Trophoblast cell (in vitro differentiated cells and primary cell): ENCODE measurements at regions not wholly inside any gene's neighbourhood (a gene's known extent, or its start where the extent isn't known, plus 50 kb on each side); places are given as distances from the start of the nearest gene placed in this dataset.

ENCODE experiments used
- DNase-seq, 2 donors: peaks; one replicate each; pipeline ENCODE4 v3.0.0-alpha.2; 2016
- H2AFZ ChIP-seq: 2 replicates; pipeline ENCODE4 v1.6.1; 2013; ENCODE audit warnings: low read length, moderate library complexity, mild to moderate bottlenecking; ENCODE audit not compliant: insufficient read depth, poor library complexity
- H2AK5ac ChIP-seq: 2 replicates; pipeline ENCODE4 v1.6.1; 2013; ENCODE audit warnings: mild to moderate bottlenecking, low read length
- H2BK120ac ChIP-seq: 2 replicates; pipeline ENCODE4 v1.6.1; 2013; ENCODE audit warnings: low read length, mild to moderate bottlenecking, moderate library complexity; ENCODE audit not compliant: insufficient read depth, poor library complexity
- H2BK12ac ChIP-seq: 2 replicates; pipeline ENCODE4 v1.6.1; 2013; ENCODE audit warnings: mild to moderate bottlenecking, low read length, moderate library complexity
- H2BK5ac ChIP-seq: 2 replicates; pipeline ENCODE4 v1.6.1; 2013; ENCODE audit warnings: low read length, low read depth, moderate library complexity, mild to moderate bottlenecking; ENCODE audit not compliant: poor library complexity
- H3K14ac ChIP-seq: 2 replicates; pipeline ENCODE4 v1.6.1; 2013; ENCODE audit warnings: mild to moderate bottlenecking, low read length
- H3K18ac ChIP-seq: 2 replicates; pipeline ENCODE4 v1.6.1; 2013; ENCODE audit warnings: mild to moderate bottlenecking, low read length
- H3K23ac ChIP-seq: 2 replicates; pipeline ENCODE4 v1.6.1; 2013; ENCODE audit warnings: low read length
- H3K27ac ChIP-seq: 2 replicates; pipeline ENCODE4 v1.5.1; 2013; ENCODE audit warnings: low read depth, mild to moderate bottlenecking, inconsistent platforms, low read length, moderate library complexity
- H3K27me3 ChIP-seq: 2 replicates; pipeline ENCODE4 v1.6.1; 2013; ENCODE audit warnings: inconsistent platforms, mild to moderate bottlenecking, low read length, moderate library complexity; ENCODE audit not compliant: insufficient read depth
- H3K36me3 ChIP-seq, 2 experiments: 1 replicate in 1 of 2; 2 replicates in 1 of 2; pipeline ENCODE4 v1.6.1; 2013; ENCODE audit warnings: low read length in 2 of 2, mild to moderate bottlenecking in 2 of 2, moderate library complexity in 1 of 2; ENCODE audit not compliant: insufficient read depth in 2 of 2, control insufficient read depth in 1 of 2
- H3K4ac ChIP-seq: 2 replicates; pipeline ENCODE4 v1.6.1; 2013; ENCODE audit warnings: low read depth, mild to moderate bottlenecking, low read length, moderate library complexity
- H3K4me1 ChIP-seq, 2 experiments: 1 replicate in 1 of 2; 2 replicates in 1 of 2; pipeline ENCODE4 v1.6.1; 2013; ENCODE audit warnings: low read length in 2 of 2, mild to moderate bottlenecking in 2 of 2, moderate library complexity in 1 of 2; ENCODE audit not compliant: insufficient read depth in 2 of 2, control insufficient read depth in 1 of 2
- H3K4me2 ChIP-seq: 2 replicates; pipeline ENCODE4 v1.6.1; 2013; ENCODE audit warnings: inconsistent platforms, mild to moderate bottlenecking, low read length, moderate library complexity
- H3K4me3 ChIP-seq: 2 replicates; pipeline ENCODE4 v1.5.1; 2013; ENCODE audit warnings: mild to moderate bottlenecking, low read depth, low read length, inconsistent platforms
- H3K79me1 ChIP-seq: one replicate; pipeline ENCODE4 v1.6.1; 2013; ENCODE audit warnings: low read length
- H3K79me2 ChIP-seq: 2 replicates; pipeline ENCODE4 v1.6.1; 2013; ENCODE audit warnings: low read length, mild to moderate bottlenecking; ENCODE audit not compliant: control insufficient read depth, insufficient read depth, poor library complexity
- H3K9ac ChIP-seq: 2 replicates; pipeline ENCODE4 v1.6.1; 2013; ENCODE audit warnings: mild to moderate bottlenecking, low read length
- H3K9me3 ChIP-seq: 2 replicates; pipeline ENCODE4 v1.6.1; 2013; ENCODE audit warnings: low read depth, mild to moderate bottlenecking, control low read depth, inconsistent platforms, low read length; ENCODE audit not compliant: insufficient read depth
- H4K12ac ChIP-seq: 2 replicates; pipeline ENCODE4 v1.6.1; 2013; ENCODE audit warnings: low read depth, mild to moderate bottlenecking, low read length, moderate library complexity
- H4K8ac ChIP-seq: 2 replicates; pipeline ENCODE4 v1.6.1; 2013; ENCODE audit warnings: low read depth, mild to moderate bottlenecking, low read length, moderate library complexity
- H4K91ac ChIP-seq: one replicate; pipeline ENCODE4 v1.6.1; 2013; ENCODE audit warnings: low read depth, mild to moderate bottlenecking, low read length, moderate library complexity
- WGBS: extraction: QIAGEN DNeasy Blood & Tissue Kit; methylation state at CpG from one replicate; pipeline ENCODE4 v1.1.7; 2013; ENCODE audit warnings: missing lambda C conversion rate; ENCODE audit not compliant: insufficient read length, insufficient coverage; ENCODE audit errors: extremely low coverage; 5-methylcytosine and 5-hydroxymethylcytosine counted together

DNA sequence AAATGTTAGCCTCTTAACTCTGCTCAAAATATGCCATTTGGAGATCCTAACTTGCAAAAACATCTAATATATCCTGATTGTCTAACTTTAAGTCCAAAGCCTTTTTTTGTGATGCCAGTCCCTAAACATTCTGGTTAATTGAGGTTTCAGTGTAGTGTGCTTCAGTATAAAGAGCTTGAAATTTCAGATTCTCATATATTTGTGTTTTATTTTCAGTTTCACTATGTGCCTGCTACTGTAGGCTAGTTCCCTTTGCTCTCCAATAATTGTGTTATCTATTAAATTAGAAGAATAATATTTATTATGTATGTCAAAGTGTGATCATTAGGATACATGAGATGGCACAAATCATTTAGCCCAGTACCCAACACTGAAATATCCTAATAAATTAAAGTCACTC is 1361.2 kb downstream of the XPNPEP1 start:
- Histone ChIP-seq H3K23ac (no peak overlapping the region), H2BK120ac (no peak overlapping the region), H2BK12ac (no peak overlapping the region), H3K27me3 (no peaks in the 10 kb centered on the region), H3K36me3 (no peaks in the 10 kb centered on the region), H3K4ac (no peak overlapping the region), H3K18ac (no peak overlapping the region), H2AK5ac (no peak overlapping the region), H4K12ac (no peak overlapping the region), H3K14ac (no peak overlapping the region), H4K91ac (no peak overlapping the region), H3K9me3 (no peaks in the 10 kb centered on the region), H4K8ac (no peak overlapping the region), H3K79me2 (no peaks in the 10 kb centered on the region), H2BK5ac (no peak overlapping the region), H3K4me3 (no peak overlapping the region), H3K79me1 (no peaks in the 10 kb centered on the region), H3K9ac (no peak overlapping the region), H3K27ac (no peak overlapping the region), H3K4me1 (no peaks in the 10 kb centered on the region), H2AFZ (no peak overlapping the region), H3K4me2 (no peak overlapping the region)
- DNase-seq, result no peak

DNA sequence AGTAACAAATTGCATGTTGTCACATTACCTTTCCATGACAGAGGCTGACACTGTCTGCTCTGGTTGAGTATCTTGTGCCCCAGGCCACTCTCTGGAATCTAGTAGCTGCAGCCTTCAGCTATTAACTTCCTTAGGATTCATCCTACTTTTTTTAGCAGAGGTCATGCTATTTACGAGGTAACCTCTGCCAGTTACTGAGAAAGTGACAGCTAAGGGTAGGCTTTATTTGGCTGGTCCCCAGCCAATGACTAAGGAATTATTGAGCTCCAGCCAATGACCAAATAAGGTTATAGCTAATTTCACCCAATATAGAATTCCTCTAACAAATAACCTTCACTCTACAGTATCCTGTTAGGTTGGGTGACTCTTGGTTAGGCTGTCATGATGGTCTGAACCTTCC is 1361.7 kb downstream of the XPNPEP1 start:
- no peak overlapping the region for H2BK5ac ChIP-seq
- no peak overlapping the region for H2AK5ac ChIP-seq
- no peak overlapping the region for H3K9ac ChIP-seq
- no peak overlapping the region for H3K23ac ChIP-seq
- no peak overlapping the region for H2BK12ac ChIP-seq
- H3K4ac ChIP-seq, result no peak overlapping the region
- H3K4me2 ChIP-seq, result no peak overlapping the region
- no peak overlapping the region for H4K91ac ChIP-seq
- no peak overlapping the region for H3K18ac ChIP-seq
- H2AFZ ChIP-seq, result no peak overlapping the region
- no peaks in the 10 kb centered on the region for H3K9me3 ChIP-seq
- H2BK120ac ChIP-seq, result no peak overlapping the region
- no peaks in the 10 kb centered on the region for H3K4me1 ChIP-seq
- H4K8ac ChIP-seq, result no peak overlapping the region
- DNase-seq, result no peak
- H3K27ac ChIP-seq, result no peak overlapping the region
- WGBS, result no CpG with 5 or more reads among the region's 1 CpG
- no peak overlapping the region for H3K14ac ChIP-seq
- no peaks in the 10 kb centered on the region for H3K79me2 ChIP-seq
- H3K4me3 ChIP-seq, result no peak overlapping the region
- H3K79me1 ChIP-seq, result no peaks in the 10 kb centered on the region
- H3K27me3 ChIP-seq, result no peaks in the 10 kb centered on the region
- no peaks in the 10 kb centered on the region for H3K36me3 ChIP-seq
- H4K12ac ChIP-seq, result no peak overlapping the region

DNA sequence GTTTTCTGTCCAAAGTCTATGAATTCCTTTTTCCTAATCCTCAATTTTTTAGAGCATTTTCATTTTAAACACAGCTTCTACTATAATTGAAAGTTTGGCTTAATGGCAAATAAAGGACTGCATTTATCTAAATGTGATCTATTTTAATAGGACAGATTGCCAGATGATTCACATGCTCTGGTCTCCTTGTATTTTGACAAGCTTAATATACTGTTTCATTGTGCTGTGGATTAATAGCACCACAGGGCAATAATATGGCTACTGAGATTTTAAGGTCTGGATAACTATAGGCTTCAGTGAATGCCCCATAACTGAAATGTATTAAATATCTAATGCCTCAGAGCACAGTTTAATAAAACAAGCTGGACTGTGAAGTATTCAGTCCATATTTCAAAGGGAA is 1362.8 kb downstream of the XPNPEP1 start:
- Histone ChIP-seq H2BK120ac (no peak overlapping the region), H3K4me3 (no peak overlapping the region), H3K23ac (no peak overlapping the region), H3K79me1 (peaks cover under 1% of the 10 kb centered on the region), H3K79me2 (no peaks in the 10 kb centered on the region), H4K12ac (no peak overlapping the region), H3K14ac (no peak overlapping the region), H2BK5ac (no peak overlapping the region), H3K9me3 (no peaks in the 10 kb centered on the region), H3K4me2 (no peak overlapping the region), H3K18ac (no peak overlapping the region), H4K8ac (no peak overlapping the region), H3K9ac (no peak overlapping the region), H4K91ac (no peak overlapping the region), H3K36me3 (no peaks in the 10 kb centered on the region), H3K27me3 (no peaks in the 10 kb centered on the region), H2AK5ac (no peak overlapping the region), H3K27ac (no peak overlapping the region), H3K4ac (no peak overlapping the region), H3K4me1 (no peaks in the 10 kb centered on the region), H2BK12ac (no peak overlapping the region), H2AFZ (no peak overlapping the region)
- DNase-seq, result no peak

DNA sequence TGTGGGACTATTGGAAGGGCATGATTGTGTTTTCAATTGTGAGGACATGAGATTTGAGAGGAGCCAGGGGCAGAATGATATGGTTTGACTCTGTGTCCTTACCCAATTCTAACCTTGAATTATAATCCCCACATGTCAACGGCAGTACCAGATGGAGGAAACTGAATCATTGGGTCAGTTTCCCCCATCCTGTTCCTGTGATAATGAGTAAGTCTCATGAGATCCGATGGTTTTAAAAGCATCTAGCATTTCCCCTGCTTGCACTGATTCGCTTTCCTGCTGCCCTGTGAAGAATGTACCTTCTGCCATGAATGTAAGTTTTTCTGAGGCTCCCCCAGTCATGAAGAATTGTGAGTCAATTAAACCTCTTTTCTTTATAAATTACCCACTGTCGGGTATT is 1367.1 kb downstream of the XPNPEP1 start:
- Histone ChIP-seq H3K14ac (no peak overlapping the region), H3K4me1 (no peaks in the 10 kb centered on the region), H3K4me3 (no peak overlapping the region), H2BK12ac (no peak overlapping the region), H2AK5ac (no peak overlapping the region), H2BK120ac (no peak overlapping the region), H4K12ac (no peak overlapping the region), H4K8ac (no peak overlapping the region), H3K9me3 (peaks cover 2% of the 10 kb centered on the region), H3K9ac (no peak overlapping the region), H3K23ac (no peak overlapping the region), H3K79me2 (no peaks in the 10 kb centered on the region), H3K79me1 (peaks cover 2% of the 10 kb centered on the region), H4K91ac (no peak overlapping the region), H2BK5ac (no peak overlapping the region), H3K36me3 (no peaks in the 10 kb centered on the region), H3K27ac (no peak overlapping the region), H3K18ac (no peak overlapping the region), H3K4ac (no peak overlapping the region), H2AFZ (no peak overlapping the region), H3K27me3 (no peaks in the 10 kb centered on the region), H3K4me2 (no peak overlapping the region)
- DNase-seq, result no peak
- WGBS, result no CpG with 5 or more reads among the region's 4 CpGs

DNA sequence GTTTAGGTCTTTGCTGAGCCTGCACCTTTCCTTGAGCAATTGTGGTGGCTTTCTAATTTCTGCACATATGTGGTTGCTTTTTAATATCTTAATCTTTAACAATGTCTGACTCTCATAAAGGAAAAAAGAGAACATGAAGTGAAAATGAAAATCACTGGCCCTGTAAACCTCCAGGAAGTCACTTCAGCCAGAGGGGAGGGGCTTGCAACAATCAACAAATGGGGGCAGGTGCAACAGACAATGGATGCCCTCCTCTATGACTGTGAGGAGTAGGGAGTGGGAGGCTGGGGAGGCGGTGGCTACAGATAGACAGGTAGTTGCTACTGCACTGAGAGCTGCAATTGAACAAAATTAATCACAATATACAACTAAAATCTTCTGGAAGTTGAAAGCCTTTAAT is 1377.4 kb downstream of the XPNPEP1 start:
- Histone ChIP-seq H3K9ac (no peak overlapping the region), H4K8ac (no peak overlapping the region), H3K79me2 (no peaks in the 10 kb centered on the region), H2BK120ac (no peak overlapping the region), H2BK12ac (no peak overlapping the region), H2AFZ (no peak overlapping the region), H4K12ac (no peak overlapping the region), H4K91ac (no peak overlapping the region), H2AK5ac (no peak overlapping the region), H3K27ac (no peak overlapping the region), H3K14ac (no peak overlapping the region), H3K4me1 (no peaks in the 10 kb centered on the region), H3K4me2 (no peak overlapping the region), H3K23ac (no peak overlapping the region), H3K4me3 (no peak overlapping the region), H3K36me3 (no peaks in the 10 kb centered on the region), H3K79me1 (no peaks in the 10 kb centered on the region), H3K18ac (no peak overlapping the region), H3K9me3 (no peaks in the 10 kb centered on the region), H2BK5ac (no peak overlapping the region), H3K27me3 (no peaks in the 10 kb centered on the region), H3K4ac (no peak overlapping the region)
- no peak for DNase-seq
- WGBS, result no CpG with 5 or more reads among the region's 1 CpG
